ENCODE measurements at regions not wholly inside any gene's neighbourhood (a gene's known extent, or its start where the extent isn't known, plus 50 kb on each side); places are given as distances from the start of the nearest gene placed in this dataset.

DNA sequence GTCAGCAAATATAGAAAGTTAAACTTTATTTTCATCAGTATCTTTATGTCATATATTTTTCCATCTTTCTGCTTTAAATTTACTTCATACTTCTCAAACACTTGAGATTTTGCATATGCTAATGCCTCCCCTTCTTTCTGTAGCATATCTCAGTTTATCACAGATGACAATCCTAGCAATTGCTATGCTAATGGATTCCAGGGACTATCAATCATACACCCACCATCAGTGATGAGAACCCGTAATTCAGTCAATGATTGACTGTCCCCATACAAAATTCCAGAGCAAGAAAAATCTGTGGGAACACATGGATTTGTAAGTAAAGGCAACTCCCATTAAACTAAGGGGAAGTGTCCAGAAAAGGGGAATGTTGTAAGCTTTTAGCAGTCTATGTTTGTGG is 432.4 kb upstream of the SEMA3D start:
- Histone ChIP-seq H3K9ac (ENCODE audit: insufficient read depth in 1 of 2, low read length in 2 of 2) (no peak overlapping the region), H3K4me1 (ENCODE audit: control insufficient read depth in 5 of 5, insufficient read depth in 5 of 5, low read length in 5 of 5) (no peaks in the 10 kb centered on the region), H3K36me3 (ENCODE audit: control insufficient read depth in 4 of 4, insufficient read depth in 4 of 4, low read length in 4 of 4) (no peaks in the 10 kb centered on the region), H3K9me3 (ENCODE audit: control insufficient read depth in 4 of 4, insufficient read depth in 3 of 4, low read length in 3 of 4) (peaks cover 0 to 6% (median 3%) of the 10 kb centered on the region in 4 donors), H3K27ac (ENCODE audit: low read depth in 1 of 2, low read length in 1 of 2) (no peak overlapping the region), H3K27me3 (ENCODE audit: control insufficient read depth in 3 of 3, insufficient read depth in 3 of 3, low read length in 2 of 3) (no peaks in the 10 kb centered on the region), H3K4me3 (no peak overlapping the region)
- ATAC-seq (ENCODE audit: insufficient read depth, low FRiP score): no peak
- DNase-seq: no peak
- TF ChIP-seq, protein P1, sequence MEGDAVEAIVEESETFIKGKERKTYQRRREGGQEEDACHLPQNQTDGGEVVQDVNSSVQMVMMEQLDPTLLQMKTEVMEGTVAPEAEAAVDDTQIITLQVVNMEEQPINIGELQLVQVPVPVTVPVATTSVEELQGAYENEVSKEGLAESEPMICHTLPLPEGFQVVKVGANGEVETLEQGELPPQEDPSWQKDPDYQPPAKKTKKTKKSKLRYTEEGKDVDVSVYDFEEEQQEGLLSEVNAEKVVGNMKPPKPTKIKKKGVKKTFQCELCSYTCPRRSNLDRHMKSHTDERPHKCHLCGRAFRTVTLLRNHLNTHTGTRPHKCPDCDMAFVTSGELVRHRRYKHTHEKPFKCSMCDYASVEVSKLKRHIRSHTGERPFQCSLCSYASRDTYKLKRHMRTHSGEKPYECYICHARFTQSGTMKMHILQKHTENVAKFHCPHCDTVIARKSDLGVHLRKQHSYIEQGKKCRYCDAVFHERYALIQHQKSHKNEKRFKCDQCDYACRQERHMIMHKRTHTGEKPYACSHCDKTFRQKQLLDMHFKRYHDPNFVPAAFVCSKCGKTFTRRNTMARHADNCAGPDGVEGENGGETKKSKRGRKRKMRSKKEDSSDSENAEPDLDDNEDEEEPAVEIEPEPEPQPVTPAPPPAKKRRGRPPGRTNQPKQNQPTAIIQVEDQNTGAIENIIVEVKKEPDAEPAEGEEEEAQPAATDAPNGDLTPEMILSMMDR (IDR thresholded peaks at IDR 0.05; ENCODE audit: control extremely low read depth, extremely low read depth): no peak
- WGBS, 2 donors: 77 to 90% methylated on average over 1 of the region's 1 CpG

DNA sequence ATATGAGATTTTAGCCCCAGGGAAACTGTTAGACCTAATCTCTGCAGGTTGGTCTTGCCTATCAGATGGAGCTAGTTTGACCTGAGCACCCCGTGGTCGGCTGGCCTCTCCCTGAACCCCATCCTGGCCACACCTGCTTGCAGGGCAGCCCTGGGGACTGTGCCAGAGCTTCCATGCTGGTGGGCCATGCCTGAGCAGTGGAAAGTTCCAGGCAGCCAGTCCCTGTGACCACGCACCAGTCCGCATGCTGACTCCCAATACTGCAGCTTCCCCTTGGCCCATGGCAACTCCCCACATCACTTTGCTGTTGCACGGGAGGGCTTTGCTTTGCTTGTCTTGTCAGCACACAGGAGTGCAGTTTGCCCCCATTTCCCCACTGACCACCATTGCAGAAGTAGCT is 427.8 kb upstream of the SEMA3D start:
- TF ChIP-seq, protein P1 (IDR thresholded peaks at IDR 0.05; ENCODE audit: control extremely low read depth, extremely low read depth): no peak
- H3K9me3 ChIP-seq (ENCODE audit: control insufficient read depth in 4 of 4, insufficient read depth in 3 of 4, low read length in 3 of 4): peaks cover 0 to 6% (median 3%) of the 10 kb centered on the region in 4 donors
- no peak overlapping the region for H3K9ac ChIP-seq (ENCODE audit: insufficient read depth in 1 of 2, low read length in 2 of 2)
- DNase-seq (no peak), ATAC-seq (ENCODE audit: insufficient read depth, low FRiP score) (no peak)
- no peaks in the 10 kb centered on the region for H3K27me3 ChIP-seq (ENCODE audit: control insufficient read depth in 3 of 3, insufficient read depth in 3 of 3, low read length in 2 of 3)
- H3K27ac ChIP-seq (ENCODE audit: low read depth in 1 of 2, low read length in 1 of 2): no peak overlapping the region
- no peak overlapping the region for H3K4me3 ChIP-seq
- no peaks in the 10 kb centered on the region for H3K4me1 ChIP-seq (ENCODE audit: control insufficient read depth in 5 of 5, insufficient read depth in 5 of 5, low read length in 5 of 5)
- 88 to 93% methylated on average over 5 of the region's 5 CpGs for WGBS, 2 donors
- no peaks in the 10 kb centered on the region for H3K36me3 ChIP-seq (ENCODE audit: control insufficient read depth in 4 of 4, insufficient read depth in 4 of 4, low read length in 4 of 4)

DNA sequence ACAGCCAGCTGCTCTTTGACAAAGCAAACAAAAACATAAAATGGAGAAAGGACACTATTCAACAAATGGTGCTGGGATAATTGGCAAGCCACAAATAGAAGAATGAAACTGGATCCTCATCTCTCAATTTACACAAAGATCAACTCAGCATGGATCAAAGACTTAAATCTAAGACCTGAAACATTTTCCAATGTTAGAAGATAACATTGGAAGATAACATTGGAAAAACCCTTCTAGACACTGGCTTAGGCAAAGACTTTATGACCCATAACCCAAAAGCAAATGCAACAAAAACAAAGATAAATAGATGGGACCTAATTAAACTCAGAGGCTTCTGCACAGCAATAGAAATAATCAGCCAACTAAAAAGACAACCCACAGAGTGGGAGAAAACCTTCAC is 425.7 kb upstream of the SEMA3D start:
- Histone ChIP-seq H3K27ac (ENCODE audit: low read depth in 1 of 2, low read length in 1 of 2) (no peak overlapping the region), H3K9ac (ENCODE audit: insufficient read depth in 1 of 2, low read length in 2 of 2) (no peak overlapping the region), H3K36me3 (ENCODE audit: control insufficient read depth in 4 of 4, insufficient read depth in 4 of 4, low read length in 4 of 4) (no peaks in the 10 kb centered on the region), H3K4me3 (no peak overlapping the region), H3K9me3 (ENCODE audit: control insufficient read depth in 4 of 4, insufficient read depth in 3 of 4, low read length in 3 of 4) (peaks cover 0 to 6% (median 3%) of the 10 kb centered on the region in 4 donors), H3K27me3 (ENCODE audit: control insufficient read depth in 3 of 3, insufficient read depth in 3 of 3, low read length in 2 of 3) (no peaks in the 10 kb centered on the region), H3K4me1 (ENCODE audit: control insufficient read depth in 5 of 5, insufficient read depth in 5 of 5, low read length in 5 of 5) (no peaks in the 10 kb centered on the region)
- ATAC-seq (ENCODE audit: insufficient read depth, low FRiP score) (no peak), DNase-seq (no peak)
- TF ChIP-seq, protein P1 (IDR thresholded peaks at IDR 0.05; ENCODE audit: control extremely low read depth, extremely low read depth): no peak

DNA sequence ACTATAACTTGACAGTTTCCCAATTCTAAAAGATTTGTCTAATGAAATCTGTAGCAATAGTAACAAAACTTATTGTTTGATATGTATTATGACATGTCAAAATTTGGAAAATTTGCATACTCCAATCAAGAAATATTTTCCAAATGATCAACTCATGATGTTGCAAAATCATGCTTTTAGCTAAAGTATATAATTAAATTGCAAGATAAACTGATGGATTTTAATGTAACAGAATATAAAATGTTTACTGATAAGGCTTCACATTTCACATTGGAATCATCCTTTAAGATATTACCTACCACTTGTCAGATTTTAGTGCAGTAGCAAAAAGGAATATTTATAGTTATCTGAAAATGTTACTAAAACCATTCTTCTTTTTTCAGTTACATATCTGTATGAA is 421.9 kb upstream of the SEMA3D start:
- Histone ChIP-seq H3K4me1 (ENCODE audit: control insufficient read depth in 5 of 5, insufficient read depth in 5 of 5, low read length in 5 of 5) (no peaks in the 10 kb centered on the region), H3K9me3 (ENCODE audit: control insufficient read depth in 4 of 4, insufficient read depth in 3 of 4, low read length in 3 of 4) (no peaks in the 10 kb centered on the region), H3K9ac (ENCODE audit: insufficient read depth in 1 of 2, low read length in 2 of 2) (no peak overlapping the region), H3K27ac (ENCODE audit: low read depth in 1 of 2, low read length in 1 of 2) (no peak overlapping the region), H3K27me3 (ENCODE audit: control insufficient read depth in 3 of 3, insufficient read depth in 3 of 3, low read length in 2 of 3) (no peaks in the 10 kb centered on the region), H3K4me3 (no peak overlapping the region), H3K36me3 (ENCODE audit: control insufficient read depth in 4 of 4, insufficient read depth in 4 of 4, low read length in 4 of 4) (no peaks in the 10 kb centered on the region)
- DNase-seq (no peak), ATAC-seq (ENCODE audit: insufficient read depth, low FRiP score) (no peak)
- TF ChIP-seq, protein P1 (IDR thresholded peaks at IDR 0.05; ENCODE audit: control extremely low read depth, extremely low read depth): no peak
